Esophagus mucosa (tissue), 1 donor: ENCODE measurements at regions not wholly inside any gene's neighbourhood (a gene's known extent, or its start where the extent isn't known, plus 50 kb on each side); places are given as distances from the start of the nearest gene placed in this dataset.
"Not testable (repeated sequence)": the region's sequence is repeated elsewhere in the genome, so short reads cannot be mapped to it uniquely, and the experiment has no call there.

Source experiments
- ATAC-seq: fragments of 200-7000 bp; cut with Tn5 transposase; one replicate; pipeline ENCODE4 v1.9.1; 2020
- donor health status: DM: yes; HTN: yes; CAD: no.

- ATAC-seq, result no peak
Measured at GRCh38 chr7:125218076-125218475, 288.5 kb upstream of the POT1 start.

- ATAC-seq, result no peak
Measured at GRCh38 chr7:125201002-125201401, 271.4 kb upstream of the POT1 start.

- no peak for ATAC-seq
Measured at GRCh38 chr7:125197731-125198393, 268.2 kb upstream of the POT1 start.

GRCh38 chr7:125195156-125195555 is 265.5 kb upstream of the POT1 start:
- ATAC-seq, result no peak

GRCh38 chr7:125193263-125193662 is 263.6 kb upstream of the POT1 start:
- ATAC-seq, result no peak

GRCh38 chr7:125184801-125185200 is 255.2 kb upstream of the POT1 start:
- no peak for ATAC-seq

- ATAC-seq, result not testable (repeated sequence)
Measured at GRCh38 chr7:125181569-125182267, 252.1 kb upstream of the POT1 start.

GRCh38 chr7:125173571-125173970 is 243.9 kb upstream of the POT1 start:
- ATAC-seq, result no peak

GRCh38 chr7:125169088-125169487 is 239.5 kb upstream of the POT1 start:
- ATAC-seq, result no peak

- ATAC-seq, result no peak
Measured at GRCh38 chr7:125154930-125155329, 225.3 kb upstream of the POT1 start.

- ATAC-seq, result no peak
Measured at GRCh38 chr7:125149151-125149550, 219.5 kb upstream of the POT1 start.

GRCh38 chr7:125147047-125147446 is 217.4 kb upstream of the POT1 start:
- no peak for ATAC-seq

GRCh38 chr7:125136755-125137532 is 207.3 kb upstream of the POT1 start:
- no peak for ATAC-seq

GRCh38 chr7:125136341-125136740 is 206.7 kb upstream of the POT1 start:
- no peak for ATAC-seq

- no peak for ATAC-seq
Measured at GRCh38 chr7:125130173-125130572, 200.5 kb upstream of the POT1 start.

GRCh38 chr7:125127304-125127703 is 197.7 kb upstream of the POT1 start:
- no peak for ATAC-seq

GRCh38 chr7:125126376-125126775 is 196.8 kb upstream of the POT1 start:
- no peak for ATAC-seq

GRCh38 chr7:125125315-125125714 is 195.7 kb upstream of the POT1 start:
- no peak for ATAC-seq

GRCh38 chr7:125122173-125122572 is 192.5 kb upstream of the POT1 start:
- no peak for ATAC-seq

- no peak for ATAC-seq
Measured at GRCh38 chr7:125119559-125120115, 190.0 kb upstream of the POT1 start.

GRCh38 chr7:125118444-125118843 is 188.8 kb upstream of the POT1 start:
- ATAC-seq, result no peak

GRCh38 chr7:125112850-125113249 is 183.2 kb upstream of the POT1 start:
- no peak for ATAC-seq

GRCh38 chr7:125099519-125099918 is 169.9 kb upstream of the POT1 start:
- ATAC-seq, result no peak
